Left colon (tissue), 2 donors: ENCODE measurements at regions not wholly inside any gene's neighbourhood (a gene's known extent, or its start where the extent isn't known, plus 50 kb on each side); places are given as distances from the start of the nearest gene placed in this dataset.
A peak's percentile ranks its signal among the peaks of the same experiment; 100 is the strongest.
"Not testable (repeated sequence)": the region's sequence is repeated elsewhere in the genome, so short reads cannot be mapped to it uniquely, and the experiment has no call there.

Experiments
- ATAC-seq: fragments of 200-7000 bp; cut with Tn5 transposase; one replicate; pipeline ENCODE4 v1.9.1; 2020; ENCODE audit warnings: mild to moderate bottlenecking, moderate library complexity
- DNase-seq, 2 donors: peaks; one replicate each; pipeline ENCODE4 v3.0.0-alpha.2; 2020
- intact Hi-C, 2 donors: fragments of 100-400 bp; cut with DNase I in 1 of 2; cut with micrococcal nuclease in 1 of 2; formaldehyde crosslinking; loops; one replicate each; pipeline versions ENCODE4 v1.11.2 to v1.14.0; 2022; cut with DNase I, micrococcal nuclease
- donor health status: DM: no; HTN: no; CAD: no.
- donor health status: DM: yes; HTN: yes; CAD: no.

DNA sequence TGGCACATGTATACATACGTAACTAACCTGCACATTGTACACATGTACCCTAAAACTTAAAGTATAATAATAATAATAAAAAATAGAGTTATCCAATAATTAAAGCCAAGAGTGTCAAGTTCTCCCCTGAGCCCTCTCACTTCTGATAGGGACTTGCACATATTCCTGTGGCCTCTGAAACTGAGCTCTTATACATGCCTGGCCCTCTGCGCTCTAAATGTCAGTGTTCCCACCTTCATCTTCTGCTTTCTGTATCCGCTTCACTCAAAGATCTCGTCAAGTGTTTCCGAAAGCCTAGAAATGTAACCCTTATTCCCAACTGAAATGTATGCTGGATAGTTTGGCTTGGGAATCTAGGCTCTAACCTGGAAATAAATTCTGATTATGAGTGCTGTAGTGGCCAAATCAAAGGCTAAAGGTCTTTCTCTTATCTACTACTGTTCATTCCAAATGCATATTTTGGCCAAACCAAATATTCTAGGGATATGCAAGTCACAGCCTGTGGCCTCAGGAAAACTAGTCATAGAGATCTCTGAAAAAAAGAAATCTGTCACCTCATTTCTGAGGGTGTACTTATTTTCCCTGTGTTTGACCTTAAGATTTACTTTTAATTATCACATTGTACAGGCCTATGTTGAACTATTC, 99.5 kb upstream of the LYPLAL1 start:
- DNase-seq (no peak), ATAC-seq (no peak)
- intact Hi-C loops: no loop called here

DNA sequence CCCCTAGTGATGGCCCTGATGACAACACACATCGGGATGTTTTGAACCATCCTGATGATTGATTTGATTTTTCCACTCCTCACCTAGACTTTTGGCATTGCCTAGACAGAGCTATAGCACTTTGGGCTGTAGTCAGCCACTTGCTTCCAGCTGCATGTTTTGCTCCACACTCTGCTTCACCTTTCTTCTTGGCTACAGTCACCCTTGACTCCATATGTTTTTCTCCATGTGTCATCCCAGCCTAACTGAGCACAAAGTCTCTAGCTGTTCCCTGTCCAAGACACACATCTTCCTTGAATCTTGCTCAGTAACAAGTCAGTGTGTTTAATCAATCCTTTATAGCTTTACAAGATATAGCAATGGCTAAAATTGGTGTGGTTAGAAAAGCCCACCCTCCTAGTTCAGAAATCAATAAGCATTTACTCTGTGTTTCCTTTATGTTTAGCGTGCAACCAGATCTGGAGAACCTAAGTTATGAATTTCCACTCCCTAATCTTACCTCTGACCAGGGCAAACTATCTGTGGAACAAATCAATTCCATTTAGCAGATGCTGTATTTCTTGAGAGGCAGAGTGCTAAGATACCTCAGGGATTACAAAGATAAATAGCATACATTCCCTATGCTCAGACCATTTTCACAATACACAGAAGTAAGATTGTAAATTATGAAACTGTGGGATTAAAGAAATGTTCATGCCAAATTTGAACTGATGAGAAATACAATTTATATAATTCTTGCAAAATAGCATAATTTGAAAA, 98.4 kb upstream of the LYPLAL1 start:
- ATAC-seq (no peak), DNase-seq (no peak)
- intact Hi-C loops: no loop called here

GRCh38 chr1:219076326-219076937, 97.2 kb upstream of the LYPLAL1 start:
- ATAC-seq: no peak
- intact Hi-C loops: no loop called here

DNA sequence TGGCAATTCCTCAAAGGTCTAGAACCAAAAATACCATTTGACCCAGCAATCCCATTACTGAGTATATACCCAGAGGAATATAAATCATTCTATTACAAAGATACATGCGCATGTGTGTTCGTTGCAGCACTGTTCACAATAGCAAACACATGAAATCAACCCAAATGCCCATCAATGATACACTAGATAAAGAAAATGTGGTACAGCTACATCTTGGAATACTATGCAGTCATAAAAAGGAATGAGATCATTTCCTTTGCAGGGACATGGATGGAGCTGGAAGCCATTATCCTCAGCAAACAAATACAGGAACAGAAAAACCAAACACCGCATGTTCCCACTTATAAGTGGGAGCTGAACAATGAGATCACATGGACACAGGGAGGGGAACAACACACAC, 95.9 kb upstream of the LYPLAL1 start:
- ATAC-seq, intact Hi-C loops, DNase-seq: not testable (repeated sequence)

More at GRCh38 chr1:219076326-219076937, 97.2 kb upstream of the LYPLAL1 start:
- no peak for DNase-seq

DNA sequence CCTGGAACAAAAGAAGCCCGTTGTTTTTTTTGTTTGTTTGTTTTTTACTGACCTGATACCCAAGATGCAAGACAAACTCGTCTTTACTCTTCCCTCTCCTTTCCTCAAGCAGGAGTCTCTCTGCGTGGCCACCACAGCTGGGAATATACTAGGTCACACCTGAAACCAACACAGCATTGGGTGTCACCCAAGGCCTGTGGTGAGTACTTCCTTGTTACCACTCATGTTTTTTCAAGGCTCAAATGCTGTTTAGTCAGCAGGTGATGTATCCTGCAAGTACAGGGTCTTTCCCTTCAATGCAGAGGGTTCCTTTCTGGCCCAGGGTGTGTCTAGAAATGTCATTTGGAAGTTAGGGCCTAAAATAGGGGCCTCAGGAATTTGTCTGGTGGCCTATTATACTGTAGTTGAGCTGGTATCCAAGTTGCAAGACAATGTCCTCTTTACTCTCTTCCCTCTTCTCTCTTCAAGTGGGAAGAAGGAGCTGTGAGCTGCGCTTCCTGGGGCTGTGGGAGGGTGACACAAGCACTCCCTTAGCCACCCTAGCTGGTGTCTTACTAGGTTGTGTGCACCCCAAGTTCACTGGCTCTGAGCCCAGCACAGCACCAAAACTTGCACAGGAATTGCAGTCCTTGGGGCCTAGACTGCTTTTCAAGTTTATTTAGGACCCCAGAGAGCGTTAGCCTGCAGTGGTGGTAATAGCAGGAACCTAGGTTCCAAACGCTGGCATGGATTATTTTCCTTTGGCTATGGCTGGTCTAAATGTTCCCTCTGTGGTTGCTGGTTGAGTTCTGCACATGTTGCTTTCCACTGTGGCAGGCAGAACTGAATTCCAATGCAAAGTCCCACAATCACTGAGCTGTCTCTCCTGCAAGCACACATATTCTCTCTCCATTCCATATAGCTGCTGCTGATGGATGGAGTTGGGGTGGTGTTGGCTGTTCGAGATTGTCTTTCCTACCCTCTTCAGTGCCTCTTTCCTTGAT, 91.4 kb upstream of the LYPLAL1 start:
- ATAC-seq (no peak), DNase-seq (no peak)
- intact Hi-C loops: no loop called here

- ATAC-seq (no peak), DNase-seq (no peak)
- intact Hi-C loops: no loop called here
Measured at GRCh38 chr1:219083631-219084030, 90.0 kb upstream of the LYPLAL1 start.

GRCh38 chr1:219085082-219085481, 88.6 kb upstream of the LYPLAL1 start:
- intact Hi-C loops: no loop called here
- DNase-seq (no peak), ATAC-seq (no peak)

DNA sequence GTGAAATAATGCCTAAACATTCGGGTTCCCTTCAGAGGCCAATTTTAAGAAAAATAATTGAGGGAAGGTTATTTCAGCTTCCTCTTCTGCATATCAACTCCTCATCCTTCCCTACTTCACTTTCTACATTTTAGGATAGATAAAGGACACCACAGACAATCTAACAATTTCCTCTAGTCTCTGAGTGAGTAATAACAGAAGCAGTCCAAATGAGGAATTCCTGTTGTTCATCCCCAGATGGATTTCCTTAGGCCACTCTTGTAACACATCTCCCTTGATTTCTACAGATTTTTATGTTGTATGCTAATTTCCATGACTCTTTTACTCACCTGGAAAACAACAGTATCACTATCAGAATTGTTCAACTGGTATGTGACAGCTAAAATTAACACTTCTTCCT, 87.7 kb upstream of the LYPLAL1 start:
- intact Hi-C loops: no loop called here
- no peak for ATAC-seq

GRCh38 chr1:219086956-219087469, 86.7 kb upstream of the LYPLAL1 start:
- no peak for ATAC-seq
- intact Hi-C loops: no loop called here
- DNase-seq: no peak

More for the DNA sequence above, 87.7 kb upstream of the LYPLAL1 start:
- no peak for DNase-seq

GRCh38 chr1:219088778-219089557, 84.7 kb upstream of the LYPLAL1 start:
- intact Hi-C loops: no loop called here
- ATAC-seq: no peak
- peak in 1 of 2 donors; percentile 41 for DNase-seq

GRCh38 chr1:219090607-219091006, 83.1 kb upstream of the LYPLAL1 start:
- intact Hi-C loops: no loop called here
- no peak for ATAC-seq

GRCh38 chr1:219092206-219092605, 81.5 kb upstream of the LYPLAL1 start:
- ATAC-seq (no peak), DNase-seq (no peak)
- intact Hi-C loops: no loop called here

More at GRCh38 chr1:219090607-219091006, 83.1 kb upstream of the LYPLAL1 start:
- DNase-seq: no peak

- no peak for DNase-seq
- no peak for ATAC-seq
- intact Hi-C loops: no loop called here
Measured at GRCh38 chr1:219099307-219099706, 74.4 kb upstream of the LYPLAL1 start.

DNA sequence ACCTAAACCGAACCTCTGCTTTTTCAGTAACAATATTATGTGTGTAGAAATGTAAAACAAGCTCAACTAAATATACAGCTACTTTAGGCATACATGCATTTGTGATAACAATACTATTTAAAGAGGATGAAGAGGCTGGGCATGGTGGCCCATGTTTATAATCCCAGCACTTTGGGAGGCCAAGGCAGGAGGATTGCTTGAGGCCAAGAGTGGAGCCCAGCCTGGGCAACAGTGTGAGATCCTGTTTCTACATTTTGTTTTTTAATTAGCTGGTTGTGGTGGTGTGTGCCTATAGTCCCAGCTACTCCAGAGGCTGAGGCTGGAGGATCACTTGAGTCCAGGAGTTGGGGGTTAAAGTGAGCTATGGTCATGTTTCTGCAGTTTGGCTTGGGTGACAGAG, 73.6 kb upstream of the LYPLAL1 start:
- DNase-seq: no peak
- intact Hi-C loops: no loop called here
- no peak for ATAC-seq

DNA sequence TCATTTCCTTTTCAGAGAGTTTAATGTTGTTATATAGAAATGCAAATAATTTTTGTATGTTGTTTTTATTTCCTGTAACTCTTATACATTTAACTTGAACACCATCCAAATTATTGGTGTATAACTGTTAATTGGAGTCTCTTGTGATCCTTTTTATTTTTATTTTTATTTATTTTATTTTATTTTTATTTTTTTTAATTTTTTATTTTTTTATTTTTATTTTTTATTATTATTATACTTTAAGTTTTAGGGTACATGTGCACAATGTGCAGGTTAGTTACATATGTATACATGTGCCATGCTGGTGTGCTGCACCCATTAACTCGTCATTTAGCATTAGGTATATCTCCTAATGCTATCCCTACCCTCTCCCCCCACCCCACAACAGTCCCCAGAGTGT, 71.2 kb upstream of the LYPLAL1 start:
- DNase-seq, ATAC-seq, intact Hi-C loops: not testable (repeated sequence)

GRCh38 chr1:219105893-219106292, 67.8 kb upstream of the LYPLAL1 start:
- intact Hi-C loops: no loop called here
- ATAC-seq: no peak
- DNase-seq: no peak

DNA sequence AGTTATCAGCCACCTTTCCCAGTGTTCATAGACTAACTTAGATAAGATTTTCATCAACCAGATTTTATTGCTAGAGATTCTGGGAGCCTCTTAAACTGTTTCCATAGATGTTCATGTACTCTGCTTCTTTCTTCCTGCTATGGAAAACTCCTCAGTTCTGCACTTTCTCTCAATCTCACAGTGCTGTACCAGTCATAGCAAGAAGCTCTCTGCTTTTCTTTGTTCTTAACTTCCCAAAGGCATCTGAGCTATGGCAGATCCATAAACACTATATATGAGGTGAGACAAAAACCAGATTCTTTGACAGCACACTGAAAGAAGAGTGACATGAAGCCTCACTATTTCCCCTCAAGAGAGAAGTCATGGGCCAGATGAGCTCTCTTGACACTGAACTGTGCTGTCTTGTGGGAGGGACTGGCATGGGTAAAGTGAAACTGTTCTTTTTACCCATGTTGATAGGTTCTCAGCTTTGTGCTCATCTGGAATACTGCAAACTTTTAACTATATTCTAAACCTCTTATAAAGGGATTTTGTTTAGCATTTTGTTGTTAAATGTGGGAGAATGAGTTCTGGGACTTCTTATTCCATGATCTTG, 64.2 kb upstream of the LYPLAL1 start:
- DNase-seq: no peak
- intact Hi-C loops: no loop called here
- ATAC-seq: no peak

DNA sequence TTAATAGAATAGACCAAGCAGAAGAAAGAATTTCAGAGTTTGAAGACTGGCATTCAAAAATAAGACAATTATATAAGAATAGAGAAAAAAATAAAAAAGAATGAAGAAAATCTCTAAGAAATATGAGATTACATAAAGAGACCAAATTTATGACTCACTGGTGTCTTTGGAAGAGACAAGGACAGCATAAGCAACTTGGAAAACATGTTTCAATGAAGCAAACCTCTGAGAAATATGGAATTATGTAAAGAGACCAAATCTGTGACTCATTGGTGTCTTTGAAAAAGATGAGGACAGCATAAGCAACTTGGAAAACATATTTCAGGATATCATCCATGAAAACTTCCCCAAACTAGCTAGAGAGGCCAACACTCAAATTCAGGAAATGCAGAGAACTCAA, 60.4 kb upstream of the LYPLAL1 start:
- DNase-seq (no peak), ATAC-seq (no peak)
- intact Hi-C loops: no loop called here
